ENCODE measurements at regions not wholly inside any gene's neighbourhood (a gene's known extent, or its start where the extent isn't known, plus 50 kb on each side); places are given as distances from the start of the nearest gene placed in this dataset.

DNA sequence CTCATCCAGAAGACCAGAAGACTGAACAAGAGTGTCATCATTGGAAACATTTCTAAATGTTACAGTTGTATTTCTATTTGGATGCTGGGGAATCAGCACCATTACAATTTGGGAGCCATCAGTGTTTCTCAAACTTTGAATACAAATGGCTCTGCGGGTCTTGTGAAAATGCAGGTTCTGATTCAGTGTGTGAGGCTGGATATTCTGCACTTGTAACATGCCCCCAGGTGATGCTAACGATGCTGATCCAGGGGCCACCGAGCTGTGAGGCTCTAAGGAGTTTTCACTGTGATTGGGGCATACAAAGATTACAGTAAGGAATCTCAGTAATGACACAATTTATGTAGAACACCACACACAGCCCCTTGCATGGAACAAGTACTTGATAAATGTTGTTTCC is 167.7 kb downstream of the ACTL7B start:
- Histone ChIP-seq H3K27me3 (ENCODE audit: control insufficient read depth in 1 of 2, insufficient read depth in 2 of 2, low read length in 2 of 2) (no peaks in the 10 kb centered on the region), H3K4me2 (ENCODE audit: low read depth, low read length) (no peak overlapping the region), H3K9ac (ENCODE audit: insufficient read depth, low read depth, low read length) (no peak overlapping the region), H3K4me3 (replicated peaks in 1 of 3; ENCODE audit: insufficient read depth in 1 of 3, low read depth in 2 of 3, low read length in 3 of 3) (no peak overlapping the region), H2AFZ (ENCODE audit: low read length) (no peak overlapping the region), H3K79me2 (ENCODE audit: insufficient read depth, low read length) (no peaks in the 10 kb centered on the region), H3K27ac (ENCODE audit: extremely low read length, insufficient read depth, low read length) (no peak overlapping the region), H3K4me1 (ENCODE audit: insufficient read depth, low read length) (peaks cover 19% of the 10 kb centered on the region), H3K9me3 (ENCODE audit: low read length) (peaks cover 7% of the 10 kb centered on the region), H3K36me3 (replicated peaks in 1 of 2; ENCODE audit: control insufficient read depth in 1 of 2, insufficient read depth in 2 of 2, low read length in 2 of 2) (no peaks in the 10 kb centered on the region), H4K20me1 (ENCODE audit: insufficient read depth, low read length) (no peaks in the 10 kb centered on the region)
- no peak for FAIRE-seq
- in situ Hi-C loops (cut with HindIII; ENCODE audit: extremely low pct_ligation_motif_present, low pct_unique_long_range_greater_than_20kb): no loop called here
- 30% methylated on average over 3 of the region's 3 CpGs for WGBS (ENCODE audit: low lambda C conversion rate)
- DNase-seq (ENCODE audit: low spot score): no peak
- POLR2A ChIA-PET: no interaction called here
- no peak for ATAC-seq
- intact Hi-C loops (cut with micrococcal nuclease; ENCODE audit: unreplicated experiment): no loop called here
- BruUV-seq (replicated peaks): no TSS peak
- no peak for TF ChIP-seq ZNF12 (CRISPR knock-in tag; IDR thresholded peaks at IDR 0.05)
- TF ChIP-seq ZNF292 (CRISPR knock-in tag; IDR thresholded peaks at IDR 0.05; ENCODE audit: borderline replicate concordance, low read depth): no peak
- no peak for TF ChIP-seq TBL1XR1 (IDR thresholded peaks at IDR 0.05; ENCODE audit: borderline replicate concordance, low read length, partially characterized antibody)
- TF ChIP-seq, protein P1, sequence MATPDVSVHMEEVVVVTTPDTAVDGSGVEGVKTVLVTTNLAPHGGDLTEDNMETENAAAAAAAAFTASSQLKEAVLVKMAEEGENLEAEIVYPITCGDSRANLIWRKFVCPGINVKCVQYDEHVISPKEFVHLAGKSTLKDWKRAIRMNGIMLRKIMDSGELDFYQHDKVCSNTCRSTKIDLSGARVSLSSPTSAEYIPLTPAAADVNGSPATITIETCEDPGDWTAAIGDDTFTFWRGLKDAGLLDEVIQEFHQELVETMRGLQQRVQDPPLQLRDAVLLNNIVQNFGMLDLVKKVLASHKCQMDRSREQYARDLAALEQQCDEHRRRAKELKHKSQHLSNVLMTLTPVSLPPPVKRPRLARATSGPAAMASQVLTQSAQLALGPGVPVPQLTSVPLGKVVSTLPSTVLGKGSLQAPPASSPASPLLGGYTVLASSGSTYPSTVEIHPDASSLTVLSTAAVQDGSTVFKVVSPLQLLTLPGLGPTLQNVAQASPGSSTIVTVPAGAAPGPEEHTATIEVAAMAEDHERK (CRISPR knock-in tag; IDR thresholded peaks at IDR 0.05; ENCODE audit: low read depth): no peak
- no peak for TF ChIP-seq WIZ (CRISPR knock-in tag; IDR thresholded peaks at IDR 0.05)
- TF ChIP-seq, protein P2, sequence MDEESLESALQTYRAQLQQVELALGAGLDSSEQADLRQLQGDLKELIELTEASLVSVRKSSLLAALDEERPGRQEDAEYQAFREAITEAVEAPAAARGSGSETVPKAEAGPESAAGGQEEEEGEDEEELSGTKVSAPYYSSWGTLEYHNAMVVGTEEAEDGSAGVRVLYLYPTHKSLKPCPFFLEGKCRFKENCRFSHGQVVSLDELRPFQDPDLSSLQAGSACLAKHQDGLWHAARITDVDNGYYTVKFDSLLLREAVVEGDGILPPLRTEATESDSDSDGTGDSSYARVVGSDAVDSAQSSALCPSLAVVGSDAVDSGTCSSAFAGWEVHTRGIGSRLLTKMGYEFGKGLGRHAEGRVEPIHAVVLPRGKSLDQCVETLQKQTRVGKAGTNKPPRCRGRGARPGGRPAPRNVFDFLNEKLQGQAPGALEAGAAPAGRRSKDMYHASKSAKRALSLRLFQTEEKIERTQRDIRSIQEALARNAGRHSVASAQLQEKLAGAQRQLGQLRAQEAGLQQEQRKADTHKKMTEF (CRISPR knock-in tag; IDR thresholded peaks at IDR 0.05): no peak
- TF ChIP-seq, protein P3, sequence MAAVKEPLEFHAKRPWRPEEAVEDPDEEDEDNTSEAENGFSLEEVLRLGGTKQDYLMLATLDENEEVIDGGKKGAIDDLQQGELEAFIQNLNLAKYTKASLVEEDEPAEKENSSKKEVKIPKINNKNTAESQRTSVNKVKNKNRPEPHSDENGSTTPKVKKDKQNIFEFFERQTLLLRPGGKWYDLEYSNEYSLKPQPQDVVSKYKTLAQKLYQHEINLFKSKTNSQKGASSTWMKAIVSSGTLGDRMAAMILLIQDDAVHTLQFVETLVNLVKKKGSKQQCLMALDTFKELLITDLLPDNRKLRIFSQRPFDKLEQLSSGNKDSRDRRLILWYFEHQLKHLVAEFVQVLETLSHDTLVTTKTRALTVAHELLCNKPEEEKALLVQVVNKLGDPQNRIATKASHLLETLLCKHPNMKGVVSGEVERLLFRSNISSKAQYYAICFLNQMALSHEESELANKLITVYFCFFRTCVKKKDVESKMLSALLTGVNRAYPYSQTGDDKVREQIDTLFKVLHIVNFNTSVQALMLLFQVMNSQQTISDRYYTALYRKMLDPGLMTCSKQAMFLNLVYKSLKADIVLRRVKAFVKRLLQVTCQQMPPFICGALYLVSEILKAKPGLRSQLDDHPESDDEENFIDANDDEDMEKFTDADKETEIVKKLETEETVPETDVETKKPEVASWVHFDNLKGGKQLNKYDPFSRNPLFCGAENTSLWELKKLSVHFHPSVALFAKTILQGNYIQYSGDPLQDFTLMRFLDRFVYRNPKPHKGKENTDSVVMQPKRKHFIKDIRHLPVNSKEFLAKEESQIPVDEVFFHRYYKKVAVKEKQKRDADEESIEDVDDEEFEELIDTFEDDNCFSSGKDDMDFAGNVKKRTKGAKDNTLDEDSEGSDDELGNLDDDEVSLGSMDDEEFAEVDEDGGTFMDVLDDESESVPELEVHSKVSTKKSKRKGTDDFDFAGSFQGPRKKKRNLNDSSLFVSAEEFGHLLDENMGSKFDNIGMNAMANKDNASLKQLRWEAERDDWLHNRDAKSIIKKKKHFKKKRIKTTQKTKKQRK (IDR thresholded peaks at IDR 0.05; ENCODE audit: low read length): no peak
- no peak for TF ChIP-seq CBFB (CRISPR knock-in tag; IDR thresholded peaks at IDR 0.05)
- TF ChIP-seq ZNF776 (CRISPR knock-in tag; IDR thresholded peaks at IDR 0.05): no peak
- TF ChIP-seq, protein P4, sequence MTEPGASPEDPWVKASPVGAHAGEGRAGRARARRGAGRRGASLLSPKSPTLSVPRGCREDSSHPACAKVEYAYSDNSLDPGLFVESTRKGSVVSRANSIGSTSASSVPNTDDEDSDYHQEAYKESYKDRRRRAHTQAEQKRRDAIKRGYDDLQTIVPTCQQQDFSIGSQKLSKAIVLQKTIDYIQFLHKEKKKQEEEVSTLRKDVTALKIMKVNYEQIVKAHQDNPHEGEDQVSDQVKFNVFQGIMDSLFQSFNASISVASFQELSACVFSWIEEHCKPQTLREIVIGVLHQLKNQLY (CRISPR knock-in tag; IDR thresholded peaks at IDR 0.05): no peak
- CTCF ChIA-PET (ENCODE audit: low intra/inter-chr PET ratio, low total read pairs): no interaction called here

Measured in HepG2 (cell line).